ENCODE measurements at regions not wholly inside any gene's neighbourhood (a gene's known extent, or its start where the extent isn't known, plus 50 kb on each side); places are given as distances from the start of the nearest gene placed in this dataset.

- H3K9me3 Mint-ChIP-seq, result peaks cover 3% of the 10 kb centered on the region
- no peaks in the 10 kb centered on the region for H3K36me3 Mint-ChIP-seq
- peaks cover 4% of the 10 kb centered on the region for H3K4me1 Mint-ChIP-seq
- H3K27me3 Mint-ChIP-seq, result peaks cover 18% of the 10 kb centered on the region
- H3K4me3 Mint-ChIP-seq, result no peak overlapping the region
- DNase-seq (ENCODE audit: low spot score in 2 of 2) (no peak), ATAC-seq (ENCODE audit: low read depth) (no peak)
- no peak overlapping the region for H3K27ac Mint-ChIP-seq
Measured at GRCh38 chr2:20555954-20556353, 94.9 kb downstream of the HS1BP3 start.

GRCh38 chr2:20556756-20557155 is 94.1 kb downstream of the HS1BP3 start:
- DNase-seq (ENCODE audit: low spot score in 2 of 2), result no peak
- Mint-ChIP-seq H3K9me3 (peaks cover 3% of the 10 kb centered on the region), H3K36me3 (no peaks in the 10 kb centered on the region), H3K27me3 (peaks cover 18% of the 10 kb centered on the region), H3K4me3 (no peak overlapping the region), H3K27ac (no peak overlapping the region), H3K4me1 (peaks cover 4% of the 10 kb centered on the region)
- ATAC-seq (ENCODE audit: low read depth), result no peak

DNA sequence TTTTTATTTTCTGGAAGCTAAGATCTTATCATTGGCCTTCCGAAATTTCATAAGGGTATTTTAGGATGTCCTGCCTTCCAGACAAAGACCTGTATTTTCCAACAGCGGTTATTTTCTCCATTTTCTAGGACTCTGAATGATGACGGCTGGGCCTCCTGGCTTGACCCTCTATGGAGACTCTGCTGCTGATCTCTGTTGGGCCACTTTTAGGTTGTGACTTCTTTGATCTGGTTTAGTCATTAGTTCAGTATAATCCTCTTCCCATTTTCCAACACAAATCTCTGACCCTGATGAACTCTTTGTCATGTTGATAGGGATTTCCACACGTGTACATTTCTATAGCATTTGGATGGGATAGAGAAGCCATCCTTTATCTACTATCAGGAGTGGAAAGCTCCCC is 93.7 kb downstream of the HS1BP3 start:
- ATAC-seq (ENCODE audit: low read depth) (no peak), DNase-seq (ENCODE audit: low spot score in 2 of 2) (no peak)
- H3K27ac Mint-ChIP-seq, result no peak overlapping the region
- peaks cover 3% of the 10 kb centered on the region for H3K9me3 Mint-ChIP-seq
- no peak overlapping the region for H3K4me3 Mint-ChIP-seq
- no peaks in the 10 kb centered on the region for H3K36me3 Mint-ChIP-seq
- H3K27me3 Mint-ChIP-seq, result peaks cover 15% of the 10 kb centered on the region
- H3K4me1 Mint-ChIP-seq, result peaks cover 4% of the 10 kb centered on the region

- DNase-seq (ENCODE audit: low spot score in 2 of 2), result no peak
- ATAC-seq (ENCODE audit: low read depth), result no peak
- Mint-ChIP-seq H3K36me3 (no peaks in the 10 kb centered on the region), H3K4me3 (no peak overlapping the region), H3K4me1 (peaks cover 4% of the 10 kb centered on the region), H3K27me3 (peaks cover 15% of the 10 kb centered on the region), H3K27ac (no peak overlapping the region), H3K9me3 (peaks cover 3% of the 10 kb centered on the region)
Measured at GRCh38 chr2:20557635-20558034, 93.3 kb downstream of the HS1BP3 start.

GRCh38 chr2:20558391-20559150 is 92.3 kb downstream of the HS1BP3 start:
- Mint-ChIP-seq H3K4me3 (no peak overlapping the region), H3K4me1 (peaks cover 4% of the 10 kb centered on the region), H3K27ac (no peak overlapping the region), H3K36me3 (no peaks in the 10 kb centered on the region), H3K9me3 (peaks cover 3% of the 10 kb centered on the region), H3K27me3 (peaks cover 15% of the 10 kb centered on the region)
- ATAC-seq (ENCODE audit: low read depth), result no peak
- DNase-seq (ENCODE audit: low spot score in 2 of 2), result no peak

DNA sequence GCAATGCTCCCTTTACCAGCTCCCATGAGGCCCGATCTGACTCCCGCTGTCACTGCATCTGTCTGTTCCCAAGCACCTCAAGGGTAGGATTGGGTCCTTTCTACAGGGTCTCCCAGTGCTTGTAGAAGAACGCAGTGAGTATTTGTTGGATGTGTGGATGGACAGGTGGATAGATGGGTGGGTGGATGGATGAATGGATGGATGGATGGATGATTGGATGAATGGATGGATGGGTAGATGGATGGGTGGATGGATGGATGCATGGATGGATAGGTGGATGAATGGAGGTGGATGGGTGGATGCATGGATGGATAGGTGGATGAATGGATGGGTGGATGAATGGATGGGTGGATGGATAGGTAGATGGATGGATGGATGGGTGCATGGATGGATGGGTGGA is 91.6 kb downstream of the HS1BP3 start:
- Mint-ChIP-seq H3K27me3 (peaks cover 17% of the 10 kb centered on the region), H3K4me3 (no peak overlapping the region), H3K27ac (no peak overlapping the region), H3K36me3 (no peaks in the 10 kb centered on the region), H3K9me3 (peaks cover 3% of the 10 kb centered on the region), H3K4me1 (peaks cover 4% of the 10 kb centered on the region)
- ATAC-seq (ENCODE audit: low read depth) (no peak), DNase-seq (ENCODE audit: low spot score in 2 of 2) (no peak)

- Mint-ChIP-seq H3K4me3 (no peak overlapping the region), H3K36me3 (no peaks in the 10 kb centered on the region), H3K9me3 (peaks cover 3% of the 10 kb centered on the region), H3K27me3 (peaks cover 17% of the 10 kb centered on the region), H3K27ac (no peak overlapping the region), H3K4me1 (peaks cover 4% of the 10 kb centered on the region)
- no peak for ATAC-seq (ENCODE audit: low read depth)
- DNase-seq (ENCODE audit: low spot score in 2 of 2), result no peak
Measured at GRCh38 chr2:20560011-20560410, 90.9 kb downstream of the HS1BP3 start.

DNA sequence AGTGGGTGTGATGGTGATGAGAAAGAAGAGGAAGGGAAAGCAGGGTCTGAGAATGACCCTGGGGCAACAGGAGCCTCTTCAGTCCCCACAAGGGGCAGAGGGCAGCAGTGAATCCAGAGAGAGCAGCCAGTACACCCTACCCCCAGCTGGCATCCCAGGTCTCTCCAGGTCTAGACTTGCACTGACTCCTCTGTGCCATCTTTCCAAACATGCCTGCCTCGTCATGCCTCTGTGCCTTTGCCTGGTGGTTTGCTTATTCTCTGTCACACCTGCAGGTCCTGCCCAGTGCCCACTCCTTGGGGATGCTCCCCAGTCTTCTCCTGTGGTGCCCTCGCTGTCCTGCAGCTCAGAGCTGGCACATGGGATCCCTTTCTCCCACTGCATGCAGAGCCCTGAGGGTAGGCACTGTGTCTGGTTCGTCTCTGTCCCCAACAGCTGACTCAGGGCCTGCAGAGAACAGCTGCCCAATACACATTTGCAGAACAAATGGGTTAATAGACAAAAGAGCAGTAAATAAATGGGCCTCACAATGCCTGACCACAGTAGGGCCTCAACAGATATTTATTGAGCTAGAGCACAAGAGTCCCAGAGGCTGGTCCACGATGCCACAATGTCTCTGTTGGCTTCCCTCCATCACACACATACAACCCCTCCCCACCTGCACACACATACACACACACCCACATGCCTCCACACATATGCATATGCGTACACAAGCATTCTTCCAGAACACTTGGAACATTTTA is 89.8 kb downstream of the HS1BP3 start:
- Mint-ChIP-seq H3K27ac (no peak overlapping the region), H3K36me3 (no peaks in the 10 kb centered on the region)
- no peak for ATAC-seq (ENCODE audit: low read depth)

DNA sequence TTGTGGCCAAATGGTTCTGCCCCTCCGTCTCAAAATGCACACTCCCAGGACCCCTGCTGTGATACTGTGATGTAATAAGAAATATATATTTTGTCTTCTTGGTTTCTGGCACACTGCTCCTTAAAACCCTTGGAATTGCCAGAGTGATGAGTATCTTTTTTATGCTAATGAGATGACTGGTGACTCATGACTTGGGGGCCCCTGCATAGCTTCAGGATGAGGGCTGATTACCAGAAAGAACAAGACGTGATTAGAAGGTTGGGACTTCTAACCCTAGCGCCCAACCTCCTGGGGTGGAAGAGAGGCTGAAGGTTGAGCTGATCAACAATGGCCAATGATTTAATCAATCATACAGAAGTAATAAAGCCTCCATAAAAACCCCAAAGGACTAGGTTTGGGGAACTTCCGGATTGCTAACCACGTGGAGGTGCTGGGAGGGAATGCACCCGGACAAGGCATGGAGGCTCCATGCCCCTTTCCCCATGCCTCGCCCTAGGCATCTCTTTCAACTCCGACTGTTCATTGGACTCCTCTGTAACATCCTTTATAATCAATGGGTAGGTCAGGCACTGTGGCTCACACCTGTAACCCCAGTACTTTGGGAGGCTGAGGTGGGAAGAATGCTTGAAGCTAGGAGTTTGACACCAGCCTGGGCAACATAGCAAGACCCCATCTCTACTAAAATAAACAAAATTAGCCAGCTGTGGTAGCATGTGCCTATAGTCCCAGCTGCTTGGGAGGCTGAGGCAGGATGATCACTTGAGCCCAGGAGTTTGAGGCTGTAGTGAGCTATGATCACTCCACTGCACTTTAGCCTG is 89.1 kb downstream of the HS1BP3 start:
- Mint-ChIP-seq H3K27ac (no peak overlapping the region), H3K4me1 (no peaks in the 10 kb centered on the region), H3K27me3 (peaks cover 21% of the 10 kb centered on the region), H3K36me3 (no peaks in the 10 kb centered on the region), H3K9me3 (peaks cover 3% of the 10 kb centered on the region), H3K4me3 (no peak overlapping the region)
- DNase-seq (ENCODE audit: low spot score in 2 of 2) (no peak), ATAC-seq (ENCODE audit: low read depth) (no peak)

More for the DNA sequence above, 89.8 kb downstream of the HS1BP3 start:
- peaks cover 3% of the 10 kb centered on the region for H3K9me3 Mint-ChIP-seq
- no peak for DNase-seq (ENCODE audit: low spot score in 2 of 2)
- H3K4me1 Mint-ChIP-seq, result no peaks in the 10 kb centered on the region
- peaks cover 20% of the 10 kb centered on the region for H3K27me3 Mint-ChIP-seq
- no peak overlapping the region for H3K4me3 Mint-ChIP-seq

- Mint-ChIP-seq H3K27ac (no peak overlapping the region), H3K27me3 (peaks cover 23% of the 10 kb centered on the region), H3K9me3 (peaks cover 3% of the 10 kb centered on the region), H3K4me3 (no peak overlapping the region), H3K36me3 (no peaks in the 10 kb centered on the region), H3K4me1 (no peaks in the 10 kb centered on the region)
- DNase-seq (ENCODE audit: low spot score in 2 of 2) (no peak), ATAC-seq (ENCODE audit: low read depth) (no peak)
Measured at GRCh38 chr2:20562540-20563225, 88.2 kb downstream of the HS1BP3 start.

DNA sequence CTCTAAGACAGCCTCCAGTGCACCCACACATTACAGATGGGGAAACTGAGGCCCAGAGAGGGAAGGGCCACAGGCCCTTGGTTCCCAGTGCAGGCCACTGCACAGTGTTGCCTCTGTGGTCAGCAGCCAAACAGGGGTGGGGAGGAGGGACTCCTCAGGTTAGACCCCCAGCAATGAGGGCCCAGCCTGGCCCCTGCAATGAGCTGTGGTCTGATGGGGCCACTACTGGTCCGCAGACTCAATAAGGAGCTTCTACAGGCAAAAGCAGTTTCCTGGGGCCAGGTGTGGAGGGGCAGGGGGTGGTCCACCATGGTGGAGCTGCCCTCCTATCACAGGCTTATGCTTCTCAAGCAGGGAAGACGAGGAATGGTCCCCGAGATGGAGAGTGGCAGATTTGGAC is 87.6 kb downstream of the HS1BP3 start:
- H3K9me3 Mint-ChIP-seq, result peaks cover 3% of the 10 kb centered on the region
- DNase-seq (ENCODE audit: low spot score in 2 of 2) (no peak), ATAC-seq (ENCODE audit: low read depth) (no peak)
- H3K27ac Mint-ChIP-seq, result no peak overlapping the region
- H3K4me1 Mint-ChIP-seq, result no peaks in the 10 kb centered on the region
- H3K4me3 Mint-ChIP-seq, result no peak overlapping the region
- no peaks in the 10 kb centered on the region for H3K36me3 Mint-ChIP-seq
- H3K27me3 Mint-ChIP-seq, result peaks cover 20% of the 10 kb centered on the region

GRCh38 chr2:20563833-20564232 is 87.1 kb downstream of the HS1BP3 start:
- H3K9me3 Mint-ChIP-seq, result peaks cover 3% of the 10 kb centered on the region
- no peak for DNase-seq (ENCODE audit: low spot score in 2 of 2)
- H3K4me1 Mint-ChIP-seq, result no peaks in the 10 kb centered on the region
- ATAC-seq (ENCODE audit: low read depth), result no peak
- peaks cover 18% of the 10 kb centered on the region for H3K27me3 Mint-ChIP-seq
- no peaks in the 10 kb centered on the region for H3K36me3 Mint-ChIP-seq
- no peak overlapping the region for H3K27ac Mint-ChIP-seq
- H3K4me3 Mint-ChIP-seq, result no peak overlapping the region

DNA sequence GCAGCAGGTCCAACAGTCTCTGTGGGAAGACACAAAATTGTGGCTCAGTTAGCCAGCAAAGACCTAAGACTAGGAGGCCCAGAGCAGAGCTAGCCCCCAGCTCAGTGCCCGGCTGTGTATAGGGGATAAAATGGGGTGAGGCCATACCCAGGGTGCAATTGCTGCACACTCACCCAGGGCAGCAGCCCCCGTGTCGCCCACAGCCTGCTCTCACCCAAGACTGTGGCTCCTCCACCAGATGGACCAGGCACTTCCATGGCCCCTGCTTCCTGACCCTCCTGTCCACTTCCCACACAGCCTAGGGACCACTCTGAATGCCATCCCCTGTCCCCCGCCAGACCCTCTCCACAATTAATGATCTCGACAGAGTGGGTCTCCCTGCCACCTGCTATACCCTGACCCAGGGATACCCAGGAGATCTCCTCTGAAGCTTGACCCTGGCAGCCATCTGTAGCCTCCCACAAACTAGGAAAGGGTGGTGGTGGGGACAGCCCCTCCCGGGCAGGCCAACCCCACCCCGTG is 85.7 kb downstream of the HS1BP3 start:
- no peaks in the 10 kb centered on the region for H3K9me3 Mint-ChIP-seq
- DNase-seq (ENCODE audit: low spot score in 2 of 2) (no peak), ATAC-seq (ENCODE audit: low read depth) (no peak)
- H3K27ac Mint-ChIP-seq, result no peak overlapping the region
- H3K4me1 Mint-ChIP-seq, result no peaks in the 10 kb centered on the region
- no peak overlapping the region for H3K4me3 Mint-ChIP-seq
- H3K27me3 Mint-ChIP-seq, result peaks cover 15% of the 10 kb centered on the region
- H3K36me3 Mint-ChIP-seq, result no peaks in the 10 kb centered on the region
